ENCODE measurements at regions not wholly inside any gene's neighbourhood (a gene's known extent, or its start where the extent isn't known, plus 50 kb on each side); places are given as distances from the start of the nearest gene placed in this dataset.

GRCh38 chr1:10852998-10853520, 56.6 kb upstream of the CASZ1 start:
- TF ChIP-seq, protein P1, sequence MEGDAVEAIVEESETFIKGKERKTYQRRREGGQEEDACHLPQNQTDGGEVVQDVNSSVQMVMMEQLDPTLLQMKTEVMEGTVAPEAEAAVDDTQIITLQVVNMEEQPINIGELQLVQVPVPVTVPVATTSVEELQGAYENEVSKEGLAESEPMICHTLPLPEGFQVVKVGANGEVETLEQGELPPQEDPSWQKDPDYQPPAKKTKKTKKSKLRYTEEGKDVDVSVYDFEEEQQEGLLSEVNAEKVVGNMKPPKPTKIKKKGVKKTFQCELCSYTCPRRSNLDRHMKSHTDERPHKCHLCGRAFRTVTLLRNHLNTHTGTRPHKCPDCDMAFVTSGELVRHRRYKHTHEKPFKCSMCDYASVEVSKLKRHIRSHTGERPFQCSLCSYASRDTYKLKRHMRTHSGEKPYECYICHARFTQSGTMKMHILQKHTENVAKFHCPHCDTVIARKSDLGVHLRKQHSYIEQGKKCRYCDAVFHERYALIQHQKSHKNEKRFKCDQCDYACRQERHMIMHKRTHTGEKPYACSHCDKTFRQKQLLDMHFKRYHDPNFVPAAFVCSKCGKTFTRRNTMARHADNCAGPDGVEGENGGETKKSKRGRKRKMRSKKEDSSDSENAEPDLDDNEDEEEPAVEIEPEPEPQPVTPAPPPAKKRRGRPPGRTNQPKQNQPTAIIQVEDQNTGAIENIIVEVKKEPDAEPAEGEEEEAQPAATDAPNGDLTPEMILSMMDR (conservative IDR thresholded peaks at IDR 0.05 in 1 of 2, IDR thresholded peaks at IDR 0.05 in 1 of 2; ENCODE audit: extremely low read depth in 1 of 2, insufficient read depth in 1 of 2, low read depth in 1 of 2, low read length in 2 of 2), result no peak
- TF ChIP-seq EZH2 (IDR thresholded peaks at IDR 0.05; ENCODE audit: borderline replicate concordance, low read length), result no peak

All from mammary epithelial cell (primary cell).